AG10803 (cell line): ENCODE measurements at regions not wholly inside any gene's neighbourhood (a gene's known extent, or its start where the extent isn't known, plus 50 kb on each side); places are given as distances from the start of the nearest gene placed in this dataset.

ENCODE experiments used
- DNase-seq: peaks from one replicate; pipeline ENCODE4 v3.0.0; 2010; ENCODE audit warnings: low read depth
- H3K4me3 ChIP-seq: 2 replicates; pipeline ENCODE4 v1.5.1; 2011; ENCODE audit warnings: mild to moderate bottlenecking, low read length, control low read depth
- TF ChIP-seq, protein P1 (sequence below): conservative IDR thresholded peaks from 2 replicates; pipeline ENCODE4 v1.5.1; 2011; ENCODE audit warnings: mild to moderate bottlenecking, low read length, control low read depth, inconsistent platforms

DNA sequence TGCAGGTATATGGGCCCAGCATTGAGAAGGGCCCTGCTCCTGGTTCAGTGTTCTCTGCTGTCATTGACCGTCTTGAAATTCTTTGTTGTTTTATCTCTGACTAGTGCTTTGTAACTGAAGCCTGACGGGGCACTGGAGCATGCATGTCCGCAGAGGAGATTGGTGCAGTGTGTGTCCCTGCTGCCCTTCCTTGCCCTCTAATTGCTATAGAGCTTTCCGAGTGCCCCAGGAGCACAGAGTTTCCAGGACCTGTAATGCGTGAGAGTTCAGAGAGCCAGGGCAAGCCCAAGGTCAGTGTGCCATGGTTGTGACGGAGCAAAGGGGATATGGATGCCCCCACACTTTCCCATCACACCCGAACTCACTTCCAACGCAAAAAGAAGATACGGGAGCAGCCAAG, 174.3 kb upstream of the UBE3A start:
- TF ChIP-seq, protein P1, sequence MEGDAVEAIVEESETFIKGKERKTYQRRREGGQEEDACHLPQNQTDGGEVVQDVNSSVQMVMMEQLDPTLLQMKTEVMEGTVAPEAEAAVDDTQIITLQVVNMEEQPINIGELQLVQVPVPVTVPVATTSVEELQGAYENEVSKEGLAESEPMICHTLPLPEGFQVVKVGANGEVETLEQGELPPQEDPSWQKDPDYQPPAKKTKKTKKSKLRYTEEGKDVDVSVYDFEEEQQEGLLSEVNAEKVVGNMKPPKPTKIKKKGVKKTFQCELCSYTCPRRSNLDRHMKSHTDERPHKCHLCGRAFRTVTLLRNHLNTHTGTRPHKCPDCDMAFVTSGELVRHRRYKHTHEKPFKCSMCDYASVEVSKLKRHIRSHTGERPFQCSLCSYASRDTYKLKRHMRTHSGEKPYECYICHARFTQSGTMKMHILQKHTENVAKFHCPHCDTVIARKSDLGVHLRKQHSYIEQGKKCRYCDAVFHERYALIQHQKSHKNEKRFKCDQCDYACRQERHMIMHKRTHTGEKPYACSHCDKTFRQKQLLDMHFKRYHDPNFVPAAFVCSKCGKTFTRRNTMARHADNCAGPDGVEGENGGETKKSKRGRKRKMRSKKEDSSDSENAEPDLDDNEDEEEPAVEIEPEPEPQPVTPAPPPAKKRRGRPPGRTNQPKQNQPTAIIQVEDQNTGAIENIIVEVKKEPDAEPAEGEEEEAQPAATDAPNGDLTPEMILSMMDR = no peak
- no peak for DNase-seq
- no peak overlapping the region for H3K4me3 ChIP-seq

DNA sequence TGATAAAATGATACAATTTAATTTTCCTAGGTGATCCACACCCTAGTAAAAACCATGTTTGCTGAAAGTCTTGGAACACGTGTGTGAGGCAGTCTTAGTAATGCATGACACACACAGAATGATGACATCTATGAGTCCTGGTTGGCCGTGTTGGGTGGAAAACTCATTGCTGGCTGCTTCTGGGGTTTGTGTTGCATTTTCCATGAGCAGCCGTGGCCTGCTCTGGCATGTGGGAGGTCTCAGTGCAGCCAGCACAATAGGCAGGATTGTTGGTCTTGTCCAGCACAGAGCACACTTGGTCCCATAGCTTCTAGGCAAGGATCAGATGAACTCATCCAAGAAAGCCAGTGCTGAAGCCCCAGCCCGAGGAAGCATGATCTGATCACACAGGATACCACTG, 172.8 kb upstream of the UBE3A start:
- DNase-seq = peak; percentile 27
- H3K4me3 ChIP-seq = no peak overlapping the region
- TF ChIP-seq, protein P1 = no peak

DNA sequence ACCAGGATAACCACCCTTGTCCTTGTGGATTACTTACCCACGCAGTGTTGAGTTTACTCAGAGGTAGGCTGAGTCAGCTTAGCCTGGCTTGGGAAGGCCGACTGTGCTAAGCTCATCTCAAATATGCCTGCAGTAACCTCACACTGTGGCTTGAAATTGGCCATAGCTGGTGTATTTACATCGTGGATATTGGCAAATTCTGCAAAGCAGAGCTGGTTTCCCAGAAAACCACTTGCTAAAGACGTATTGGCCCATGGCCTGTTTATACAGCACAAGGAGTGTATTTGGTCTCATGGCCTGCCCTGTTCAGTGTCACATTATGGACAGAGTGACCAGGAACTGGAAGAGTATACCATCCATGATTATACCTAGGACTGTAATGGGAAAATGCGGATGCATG, 170.5 kb upstream of the UBE3A start:
- TF ChIP-seq, protein P1 = no peak
- no peak for DNase-seq
- no peak overlapping the region for H3K4me3 ChIP-seq

DNA sequence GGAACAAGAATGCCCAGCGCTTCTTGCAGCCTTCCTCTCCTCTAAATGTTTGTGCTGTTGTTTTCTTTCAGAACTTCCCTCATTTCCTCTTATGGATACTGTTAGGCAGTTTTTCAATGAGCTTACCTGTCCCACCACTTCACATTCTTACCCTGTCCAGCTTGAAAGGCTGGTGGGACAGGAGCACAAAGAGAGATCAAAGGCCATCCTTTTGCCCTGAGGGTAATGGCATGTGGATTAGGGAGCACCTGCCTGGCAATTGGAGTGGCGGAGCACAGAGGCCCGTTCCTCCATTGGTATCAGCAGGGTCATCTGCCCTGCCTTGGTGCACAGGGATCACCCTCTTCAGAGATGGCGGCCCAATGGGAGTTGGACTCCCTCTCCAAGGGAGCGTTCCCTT, 170.1 kb upstream of the UBE3A start:
- TF ChIP-seq, protein P1 = no peak
- H3K4me3 ChIP-seq = no peak overlapping the region
- DNase-seq = no peak

DNA sequence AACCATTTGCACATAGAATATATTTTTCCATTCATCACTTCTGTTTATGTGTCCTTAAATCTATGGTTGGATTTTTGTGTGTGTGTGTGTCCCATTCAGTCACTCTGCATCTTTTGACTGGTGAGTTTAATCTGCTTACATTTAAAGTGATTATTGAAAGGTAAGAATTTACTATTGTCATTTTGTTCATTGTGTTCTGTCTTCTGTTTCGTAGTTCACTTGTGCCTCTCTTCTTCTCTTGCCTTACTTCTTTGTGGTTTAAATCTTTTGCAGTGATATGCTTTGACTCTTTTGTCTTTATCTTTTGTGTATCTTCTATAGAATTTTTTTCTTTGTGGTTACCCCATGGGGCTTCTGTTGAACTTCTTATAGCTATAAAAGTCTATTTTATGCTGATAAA, 166.3 kb upstream of the UBE3A start:
- TF ChIP-seq, protein P1 = no peak
- DNase-seq = no peak
- no peak overlapping the region for H3K4me3 ChIP-seq

DNA sequence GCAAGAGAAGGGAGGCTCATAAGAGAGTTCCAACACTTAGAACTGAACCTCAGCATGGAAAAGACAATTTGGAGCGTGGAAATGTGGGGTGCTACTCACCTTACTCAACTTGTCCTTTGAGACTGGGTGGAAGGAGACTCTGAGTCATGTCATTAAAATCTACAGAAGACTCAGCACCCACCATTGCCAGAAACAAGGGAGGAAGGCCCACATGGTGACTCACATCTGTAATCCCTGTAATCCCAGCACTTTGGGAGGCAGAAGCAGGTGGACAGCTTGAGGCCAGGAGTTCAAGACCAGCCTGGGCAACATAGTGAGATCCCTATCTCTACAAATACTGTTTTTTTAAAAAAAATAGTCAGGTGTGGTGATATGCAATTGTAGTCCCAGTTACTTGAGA, 161.9 kb upstream of the UBE3A start:
- H3K4me3 ChIP-seq = no peak overlapping the region
- peak; percentile 5 for DNase-seq
- TF ChIP-seq, protein P1 = no peak

DNA sequence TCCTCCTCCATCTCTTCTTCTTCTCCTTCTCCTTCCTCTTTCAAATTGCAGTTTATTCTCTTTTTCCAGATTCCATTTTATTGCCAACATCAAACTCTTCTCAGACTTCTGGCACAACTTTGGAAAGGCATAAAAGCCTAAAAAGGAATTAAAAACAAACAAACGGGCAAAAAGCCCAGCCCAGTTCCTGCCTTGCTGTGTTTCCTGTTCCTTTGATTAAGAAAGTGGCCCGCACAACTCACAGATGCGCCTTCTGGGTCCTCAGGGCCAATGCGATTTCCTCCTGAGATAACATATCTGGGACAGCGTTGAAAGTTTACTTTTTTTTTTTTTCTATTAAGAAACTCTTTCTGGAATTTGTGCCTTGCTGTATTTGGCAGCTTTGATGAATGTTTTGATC, 158.7 kb upstream of the UBE3A start:
- TF ChIP-seq, protein P1 = no peak
- peak; percentile 27 for DNase-seq

More for the DNA sequence above, 158.7 kb upstream of the UBE3A start:
- H3K4me3 ChIP-seq = peak overlapping the region; percentile 41
